ENCODE measurements at regions not wholly inside any gene's neighbourhood (a gene's known extent, or its start where the extent isn't known, plus 50 kb on each side); places are given as distances from the start of the nearest gene placed in this dataset.
"Not testable (repeated sequence)": the region's sequence is repeated elsewhere in the genome, so short reads cannot be mapped to it uniquely, and the experiment has no call there.

DNA sequence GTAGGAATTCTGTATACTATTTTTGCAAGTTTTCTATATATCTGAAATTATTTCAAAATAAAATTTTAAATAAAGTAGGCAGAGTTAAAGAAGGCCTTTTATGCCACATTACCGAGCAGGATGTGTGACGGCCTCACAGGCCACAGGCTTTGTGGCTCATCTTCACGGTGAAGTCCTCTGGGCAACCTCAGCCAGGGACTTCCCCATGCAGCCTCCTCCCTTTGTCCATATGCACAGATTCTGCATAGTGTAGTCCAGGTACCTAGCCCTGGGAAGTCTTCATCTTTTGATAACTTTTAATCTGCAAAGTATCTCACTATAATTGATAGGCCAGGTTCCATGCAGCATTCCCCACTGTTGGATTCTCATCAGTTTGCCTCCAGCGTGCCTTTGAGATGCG is 62.8 kb downstream of the ARHGAP11B start:
- not testable (repeated sequence) for DNase-seq (ENCODE audit: low read depth)

DNA sequence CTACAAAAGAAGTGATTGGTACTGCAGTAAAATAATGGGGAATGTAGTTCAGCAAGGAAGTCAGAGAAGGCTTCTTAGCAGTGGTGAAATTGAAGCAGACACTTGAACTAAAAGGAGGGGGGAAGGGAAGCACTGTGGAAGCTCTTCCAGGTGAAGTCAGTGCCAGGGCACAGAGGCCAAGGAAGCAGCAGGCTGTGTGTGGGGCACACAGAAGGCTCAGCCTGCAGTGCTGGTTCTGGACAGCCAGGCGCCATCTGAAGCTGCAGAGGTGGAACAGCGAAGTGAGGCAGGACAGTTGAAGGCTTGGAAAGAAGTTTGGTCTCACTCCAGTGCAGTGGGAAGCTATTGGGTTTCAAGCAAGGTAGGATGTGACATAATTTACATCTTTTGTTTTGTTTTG is 64.2 kb downstream of the ARHGAP11B start:
- DNase-seq (ENCODE audit: low read depth), result not testable (repeated sequence)

DNA sequence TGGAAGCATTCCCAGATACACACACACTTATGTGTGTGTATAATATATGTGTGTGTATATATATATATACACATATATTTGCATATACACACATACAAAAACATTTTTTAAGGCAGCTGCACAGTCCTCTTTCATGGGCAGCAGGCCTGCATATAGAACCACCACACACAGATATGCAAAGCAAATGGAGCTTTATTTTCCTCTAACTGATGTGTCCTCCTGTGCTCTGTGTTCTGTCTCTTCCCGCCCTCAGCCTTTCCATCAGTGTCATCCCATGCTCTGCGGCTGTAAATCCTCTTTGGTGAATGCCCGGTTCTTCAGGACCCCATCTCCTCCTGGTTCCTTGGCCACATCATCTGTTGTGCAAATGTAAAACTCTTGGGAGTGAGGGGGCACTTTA is 69.9 kb downstream of the ARHGAP11B start:
- DNase-seq (ENCODE audit: low read depth), result not testable (repeated sequence)

DNA sequence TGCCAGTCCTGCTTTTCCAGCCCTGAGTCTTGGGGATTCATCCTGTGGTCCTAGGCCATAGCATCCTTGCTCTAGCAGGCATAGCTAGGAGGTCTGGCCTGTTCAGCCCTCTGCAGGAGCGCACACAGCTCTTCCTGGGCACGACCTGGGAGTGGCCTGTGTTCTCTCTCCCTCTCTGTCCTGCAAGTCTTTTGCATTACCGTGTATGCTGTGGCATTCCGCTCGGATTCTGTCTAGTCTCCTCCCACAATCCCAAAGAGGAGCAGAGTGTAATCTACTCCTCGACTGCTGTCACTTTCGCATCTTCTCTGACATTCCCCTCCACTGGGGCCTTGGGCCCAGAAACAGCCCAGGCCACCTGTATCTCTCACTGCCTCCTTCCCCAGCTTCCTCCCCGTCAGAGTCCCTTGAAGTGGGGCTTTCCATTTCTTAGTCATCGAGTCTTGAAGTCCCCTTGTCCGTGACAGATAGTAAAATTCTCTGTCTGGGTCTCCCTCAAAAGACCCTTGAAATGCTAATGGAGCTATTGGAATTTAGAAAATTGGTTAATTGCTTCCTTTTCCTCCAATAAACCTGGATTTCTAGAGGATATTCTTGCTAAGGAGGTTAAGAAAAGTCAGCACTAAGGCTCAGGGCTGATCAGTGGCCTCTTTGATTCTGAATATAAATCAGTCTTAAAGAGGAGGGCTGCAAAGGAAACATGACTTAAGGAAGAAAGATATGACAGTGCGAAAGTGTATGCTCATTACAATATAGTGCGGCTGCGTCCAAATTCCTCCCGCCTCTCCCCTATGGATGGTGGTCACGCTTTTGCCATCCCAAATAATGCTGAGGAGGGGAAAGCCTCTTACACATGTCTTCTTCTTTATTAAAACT is 70.7 kb downstream of the ARHGAP11B start:
- DNase-seq (ENCODE audit: low read depth), result not testable (repeated sequence)

DNA sequence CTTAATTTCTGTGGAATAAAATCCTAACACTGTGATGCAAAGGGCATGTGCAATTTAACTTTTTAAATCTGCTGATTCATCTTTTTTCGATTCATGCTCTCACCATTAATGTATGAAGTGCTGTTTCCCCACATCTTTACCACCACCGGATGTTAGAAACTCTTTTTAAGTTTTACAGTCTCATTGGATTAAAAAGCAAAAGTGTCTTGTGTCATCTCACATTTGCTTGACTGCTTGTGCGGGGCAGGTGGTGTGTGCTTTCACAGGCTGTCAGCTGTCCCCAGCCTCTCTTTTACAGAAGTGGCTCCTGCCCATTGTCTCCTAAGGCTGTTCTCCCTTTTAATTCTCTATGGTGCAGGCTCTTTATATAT is 71.4 kb downstream of the ARHGAP11B start:
- not testable (repeated sequence) for DNase-seq (ENCODE audit: low read depth)

DNA sequence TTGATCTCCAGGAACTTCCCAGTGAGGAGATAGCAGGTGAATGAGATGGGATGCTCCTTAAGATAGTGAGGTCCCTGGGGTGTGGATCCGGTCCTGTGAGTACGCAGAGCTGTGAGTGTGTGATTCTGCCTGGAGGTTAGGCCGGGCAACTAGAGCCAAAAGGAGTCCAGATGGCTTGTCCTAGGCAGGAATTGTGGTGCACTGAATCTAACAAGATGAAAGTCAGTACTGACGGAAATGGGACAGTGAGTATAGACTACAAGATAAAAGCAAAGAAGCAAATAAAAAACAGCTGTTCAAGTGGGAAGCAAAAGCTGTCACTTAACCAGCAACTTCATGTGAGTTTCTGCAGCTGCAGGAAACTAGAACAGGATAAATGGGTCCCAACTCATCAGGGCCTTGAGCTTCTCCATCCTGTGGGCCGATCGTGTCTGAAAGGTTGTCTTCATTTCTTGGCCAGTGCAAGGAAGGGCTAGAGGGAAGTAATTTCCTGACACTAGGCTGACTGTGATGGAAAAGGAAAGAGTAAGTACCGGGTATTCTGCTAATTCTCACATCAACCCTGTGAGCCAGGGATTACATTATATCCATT is 74.2 kb downstream of the ARHGAP11B start:
- not testable (repeated sequence) for DNase-seq (ENCODE audit: low read depth)

DNA sequence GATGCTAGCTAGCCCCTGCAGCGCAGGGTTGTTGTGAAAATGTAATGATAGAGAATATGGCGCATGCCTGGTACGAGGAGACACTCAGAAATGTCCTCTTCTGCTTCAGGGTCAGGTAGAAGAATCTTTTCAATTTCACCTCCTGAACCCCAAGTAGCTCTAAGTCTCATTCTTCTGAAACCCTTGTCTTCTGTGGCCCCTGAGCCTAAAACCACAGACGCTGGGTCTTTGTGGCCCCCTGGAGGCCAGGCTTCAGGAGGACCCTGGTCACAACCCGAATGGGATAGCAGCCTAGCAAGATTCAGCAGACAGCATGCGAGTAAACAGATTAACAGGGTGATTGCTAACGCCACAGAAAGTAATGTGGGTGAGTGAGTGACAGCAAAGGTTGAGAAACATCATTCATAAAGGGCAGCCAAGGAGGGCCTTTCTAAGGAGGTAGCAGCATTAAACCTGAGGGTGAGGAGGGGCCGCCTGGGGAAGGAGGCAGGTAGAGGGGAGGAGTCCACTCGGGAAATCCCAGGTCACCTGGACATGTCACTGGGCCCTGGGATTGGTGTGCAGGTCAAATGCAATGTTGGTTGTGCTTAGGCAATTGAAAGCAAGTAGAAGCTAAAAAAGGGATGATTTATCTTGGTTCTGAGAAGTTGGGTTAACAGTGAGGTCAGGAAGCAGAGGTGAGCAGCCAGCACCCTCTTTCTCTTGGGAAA is 82.2 kb downstream of the ARHGAP11B start:
- DNase-seq (ENCODE audit: low read depth), result not testable (repeated sequence)

DNA sequence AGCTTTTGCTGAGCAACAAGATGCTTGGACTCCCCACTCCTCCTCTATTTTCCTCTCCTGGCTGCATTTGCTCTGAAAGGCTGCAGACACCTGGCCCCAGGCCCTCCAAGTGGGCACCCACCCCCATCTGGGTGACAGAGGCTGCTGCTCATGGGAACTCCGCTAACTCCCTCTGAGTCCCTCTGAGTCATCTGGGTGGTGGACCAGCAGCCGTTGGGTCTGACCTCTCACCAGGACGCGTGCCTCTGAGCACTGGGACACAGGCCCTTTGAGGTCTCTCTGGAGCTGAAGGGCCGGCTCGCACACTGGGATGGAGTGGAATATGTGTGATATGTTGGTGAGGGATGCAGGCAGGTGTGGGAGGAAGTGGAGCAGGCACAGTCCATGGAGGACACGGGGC is 82.9 kb downstream of the ARHGAP11B start:
- DNase-seq (ENCODE audit: low read depth), result not testable (repeated sequence)

DNA sequence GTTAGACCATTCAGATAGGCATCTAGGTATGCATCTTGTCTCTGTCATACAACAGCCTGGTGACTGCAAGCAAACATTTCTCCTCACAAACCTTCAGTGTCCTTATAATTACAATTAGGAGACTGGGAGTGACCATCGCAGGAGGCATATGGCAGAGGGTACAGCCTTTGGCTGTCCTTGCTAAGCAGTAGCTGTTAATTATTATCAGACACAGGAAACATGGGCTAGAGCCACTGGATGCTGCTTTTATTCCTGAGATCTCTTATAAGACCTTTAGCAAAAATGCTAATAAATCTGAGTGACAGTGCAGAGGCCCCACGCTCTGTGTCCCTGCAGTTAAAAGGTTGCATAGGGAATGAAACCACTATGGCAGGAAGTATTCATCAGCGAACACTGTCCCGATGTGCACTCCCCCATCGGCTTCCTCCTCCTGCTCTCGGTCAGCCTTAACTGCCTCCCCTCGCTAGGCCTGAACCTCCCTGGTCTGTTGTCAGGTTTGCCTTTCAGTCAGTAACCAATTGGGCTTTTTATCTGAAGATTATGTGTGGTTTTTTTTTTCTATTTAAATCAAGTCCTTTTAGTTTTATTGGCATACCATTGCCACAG is 92.2 kb downstream of the ARHGAP11B start:
- peak; percentile 27 for DNase-seq (ENCODE audit: low read depth)

DNA sequence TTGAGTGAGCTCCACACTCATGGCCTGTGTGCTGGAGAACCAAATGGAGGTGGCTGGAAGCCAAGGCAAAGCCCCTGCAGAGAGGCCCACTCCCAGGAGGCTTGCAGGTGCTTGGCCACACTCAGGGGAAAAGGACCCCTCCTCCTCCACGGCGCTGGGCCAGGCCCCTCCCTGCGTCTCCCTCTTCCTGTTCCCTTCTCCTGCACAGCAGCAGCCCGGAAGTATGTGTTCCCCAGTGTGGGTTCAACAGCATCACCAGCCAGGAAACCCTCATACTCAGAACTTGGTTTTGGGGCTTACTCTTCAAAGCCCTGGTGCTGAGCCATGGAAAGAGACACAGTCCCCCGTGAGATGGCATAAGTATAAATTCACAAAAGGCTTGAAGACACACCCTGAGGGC is 93.4 kb downstream of the ARHGAP11B start:
- not testable (repeated sequence) for DNase-seq (ENCODE audit: low read depth)

DNA sequence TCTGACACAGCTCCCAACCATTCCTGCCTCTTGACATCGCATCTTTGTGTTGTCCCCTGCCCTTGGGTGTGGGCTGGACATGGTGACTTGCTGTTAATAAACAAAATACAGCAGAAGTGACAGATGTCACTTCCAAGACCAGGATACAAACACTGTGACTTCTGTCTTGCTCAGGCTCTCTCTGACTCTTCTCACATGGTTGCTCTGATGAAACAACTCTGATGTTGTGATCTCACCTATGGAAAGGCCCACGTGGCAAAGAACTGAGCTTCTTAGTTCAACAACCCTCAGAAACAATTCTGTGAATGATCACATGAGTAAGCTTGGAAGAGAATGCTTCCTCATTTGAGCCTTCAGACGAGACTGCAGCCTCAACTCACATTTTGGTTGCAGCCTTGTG is 94.9 kb downstream of the ARHGAP11B start:
- DNase-seq (ENCODE audit: low read depth), result not testable (repeated sequence)

DNA sequence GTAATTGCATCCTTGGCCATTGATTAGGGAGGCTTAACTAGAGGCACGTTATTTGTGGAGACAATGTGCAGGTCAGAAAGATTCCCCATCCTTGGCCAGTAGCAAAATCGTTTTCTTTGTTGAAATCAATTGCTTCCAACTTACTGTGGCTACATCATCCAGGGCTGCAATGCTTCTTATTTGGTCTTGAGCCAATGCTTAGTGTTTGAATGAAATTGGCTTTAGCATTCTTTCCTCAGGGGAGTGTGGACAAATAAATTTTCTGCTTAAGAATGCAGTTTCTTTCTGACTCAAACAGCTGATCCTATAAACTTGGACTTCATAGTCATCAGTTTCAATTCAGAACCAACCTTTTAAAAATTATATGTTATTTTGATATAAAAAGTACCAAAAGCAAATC is 95.6 kb downstream of the ARHGAP11B start:
- DNase-seq (ENCODE audit: low read depth), result not testable (repeated sequence)

DNA sequence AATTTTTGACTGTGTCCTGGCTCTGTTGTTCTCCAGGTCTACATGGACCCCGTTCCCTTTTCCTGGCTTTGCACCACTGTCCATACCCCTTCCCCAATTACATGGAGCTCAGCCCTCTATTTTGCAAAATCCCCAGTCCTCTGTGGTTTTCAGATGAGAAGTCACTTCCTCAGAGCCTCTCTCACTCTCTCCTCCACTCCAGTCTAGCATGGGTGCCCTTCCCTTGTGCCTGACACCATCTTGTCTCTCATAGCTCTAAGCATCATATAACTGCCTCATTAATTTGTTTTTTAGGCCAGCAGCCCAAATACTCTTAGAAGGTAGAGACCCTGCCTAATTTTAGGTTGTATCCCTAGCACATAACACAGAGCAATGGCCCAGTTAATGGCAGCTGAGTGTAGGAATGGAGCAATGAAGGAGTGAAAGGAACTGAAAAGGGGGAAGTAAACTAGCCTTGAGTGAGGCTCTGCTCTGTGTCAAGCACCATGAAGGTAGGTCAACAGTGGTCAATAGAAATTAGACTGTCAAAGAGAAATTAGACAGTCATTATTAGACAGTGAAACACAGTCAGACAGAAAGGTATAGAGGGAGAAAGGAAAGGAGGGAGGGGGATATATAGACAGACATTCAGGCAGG is 97.7 kb downstream of the ARHGAP11B start:
- not testable (repeated sequence) for DNase-seq (ENCODE audit: low read depth)

DNA sequence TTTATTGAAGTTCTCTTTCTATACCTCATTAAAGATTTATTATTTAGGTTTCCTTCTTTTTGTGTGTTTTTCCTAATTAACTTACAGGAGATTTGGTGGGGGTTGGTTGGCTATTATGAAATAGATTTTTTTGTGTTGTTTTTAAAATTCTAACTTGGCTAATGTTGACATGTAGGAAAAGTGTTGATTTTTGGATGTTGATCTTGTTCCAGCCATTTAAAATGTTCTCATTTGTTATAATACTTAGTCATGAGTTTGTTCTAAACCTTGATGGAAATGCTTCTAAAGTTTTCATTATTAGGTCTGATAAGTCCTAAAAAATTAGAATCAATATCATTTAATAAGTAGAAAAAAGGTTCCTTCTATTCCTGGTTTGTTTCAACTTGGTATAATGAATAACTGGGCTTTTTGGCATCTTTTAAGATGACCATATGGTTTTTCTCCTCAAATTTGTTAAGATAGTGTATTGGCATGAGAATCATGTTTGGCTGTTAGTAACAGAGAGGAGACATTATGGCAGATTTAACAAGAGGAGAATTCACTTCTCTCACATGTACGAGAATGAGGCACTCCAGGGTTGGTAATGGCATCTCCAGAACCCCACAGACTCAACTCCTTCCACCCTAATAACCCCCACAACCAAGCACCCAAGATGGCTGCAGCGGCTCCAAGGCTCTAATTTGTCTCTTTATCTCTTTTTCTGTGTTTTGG is 104.1 kb downstream of the ARHGAP11B start:
- not testable (repeated sequence) for DNase-seq (ENCODE audit: low read depth)

DNA sequence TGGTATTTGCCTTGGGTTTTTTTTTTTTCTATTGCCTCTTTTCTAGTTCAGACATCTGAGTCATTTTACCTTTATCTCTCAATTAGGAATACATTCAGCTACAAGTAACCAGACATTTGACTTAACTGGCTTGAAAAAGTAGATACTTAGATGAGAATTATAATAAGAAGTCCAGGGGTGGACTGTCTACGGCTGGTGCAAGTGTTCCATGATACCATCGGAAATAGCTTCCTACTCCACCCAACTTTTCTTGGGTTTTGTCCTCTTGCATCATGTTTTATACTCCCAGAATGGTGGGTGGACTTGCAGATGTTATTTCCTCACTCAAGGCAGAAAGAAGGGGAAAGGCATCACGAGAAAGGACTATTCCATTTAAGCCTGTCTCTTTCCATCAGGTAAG is 104.7 kb downstream of the ARHGAP11B start:
- not testable (repeated sequence) for DNase-seq (ENCODE audit: low read depth)

DNA sequence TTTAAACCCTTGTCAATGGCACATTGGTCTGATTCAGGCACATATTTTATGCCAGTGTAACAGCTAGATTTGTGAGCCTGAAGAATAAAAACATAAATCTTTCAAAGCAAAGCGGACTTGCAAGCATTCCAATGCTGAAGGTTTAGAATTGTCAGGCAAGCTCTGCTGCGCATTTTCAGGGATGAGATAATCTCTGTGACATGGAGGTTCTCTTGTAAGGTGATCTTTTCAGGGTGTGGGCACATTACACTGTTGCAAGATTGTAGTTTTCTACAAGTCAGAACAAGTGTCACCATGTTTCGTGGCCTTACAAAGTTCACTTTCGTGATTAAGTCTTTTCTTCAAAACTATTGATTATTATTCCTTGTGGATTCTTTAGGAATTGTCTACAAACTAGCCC is 106.2 kb downstream of the ARHGAP11B start:
- DNase-seq (ENCODE audit: low read depth), result not testable (repeated sequence)

DNA sequence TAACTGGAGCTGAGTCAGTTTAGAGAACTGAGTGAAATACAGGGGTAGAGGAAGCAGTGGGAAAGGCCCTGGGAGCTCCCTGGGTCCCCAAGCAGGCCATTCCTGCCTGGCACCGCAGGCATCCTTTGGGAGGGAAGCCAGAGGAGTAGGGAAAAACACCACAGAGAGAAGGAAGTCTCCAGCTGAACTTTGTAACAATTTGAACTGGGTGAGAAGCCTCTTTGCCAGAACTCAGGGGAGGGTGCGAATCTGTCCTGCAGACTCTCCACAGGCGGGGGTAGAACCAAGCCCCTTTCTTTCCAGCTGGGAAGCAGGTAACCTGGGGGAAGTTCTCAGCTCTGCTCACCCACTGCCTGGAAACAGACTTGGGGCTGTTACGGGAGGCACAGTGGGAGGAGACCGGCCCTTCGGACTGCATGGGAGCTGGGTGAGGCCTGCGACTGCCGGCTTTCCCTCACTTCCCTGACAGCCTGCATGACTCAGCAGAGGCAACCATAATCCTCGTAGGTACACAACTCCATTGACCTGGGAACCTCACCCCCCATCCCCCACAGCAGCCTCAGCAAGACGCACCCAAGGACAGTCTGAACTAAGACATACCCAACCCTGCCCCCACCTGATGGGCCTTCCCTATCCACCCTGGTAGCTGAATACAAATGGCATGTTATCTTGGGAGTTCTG is 110.1 kb downstream of the ARHGAP11B start:
- DNase-seq (ENCODE audit: low read depth), result not testable (repeated sequence)

DNA sequence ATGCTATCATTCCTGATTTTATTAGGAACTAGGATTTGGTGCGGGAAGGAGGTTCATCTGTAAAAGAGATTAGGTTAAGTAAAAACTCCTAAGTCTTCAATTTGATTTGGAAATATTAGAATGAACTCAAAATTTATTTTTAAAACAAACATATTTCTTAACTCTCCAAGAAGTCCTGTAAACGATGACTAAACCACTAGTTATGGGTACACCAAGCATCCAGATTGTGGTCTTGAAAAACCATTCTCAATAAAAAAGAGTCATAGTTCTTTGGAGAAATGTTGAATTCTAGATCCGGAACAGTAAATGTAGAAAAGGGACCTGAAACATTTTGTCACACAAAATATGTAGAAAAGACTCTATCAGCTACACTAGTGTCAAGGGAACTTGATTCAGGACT is 116.9 kb downstream of the ARHGAP11B start:
- DNase-seq (ENCODE audit: low read depth), result peak; percentile 5

DNA sequence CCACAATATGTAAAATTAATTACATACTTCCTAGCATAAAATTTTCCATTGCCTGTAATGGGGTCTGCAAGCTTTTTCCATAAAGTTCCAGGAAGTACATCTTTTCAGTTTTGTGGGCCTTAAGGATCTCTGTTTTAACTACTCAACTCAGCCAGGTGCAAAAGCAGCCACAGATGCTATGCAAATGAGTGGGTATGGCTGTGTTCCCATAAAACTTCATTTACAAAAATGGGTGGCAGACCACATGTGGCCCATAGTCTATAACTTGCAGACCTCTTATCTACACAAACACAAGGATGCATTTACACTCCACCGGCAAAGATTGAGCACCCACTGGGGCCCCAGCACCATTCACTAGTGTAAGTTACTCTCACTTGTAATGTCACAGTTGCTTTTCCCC is 123.1 kb downstream of the ARHGAP11B start:
- not testable (repeated sequence) for DNase-seq (ENCODE audit: low read depth)

DNA sequence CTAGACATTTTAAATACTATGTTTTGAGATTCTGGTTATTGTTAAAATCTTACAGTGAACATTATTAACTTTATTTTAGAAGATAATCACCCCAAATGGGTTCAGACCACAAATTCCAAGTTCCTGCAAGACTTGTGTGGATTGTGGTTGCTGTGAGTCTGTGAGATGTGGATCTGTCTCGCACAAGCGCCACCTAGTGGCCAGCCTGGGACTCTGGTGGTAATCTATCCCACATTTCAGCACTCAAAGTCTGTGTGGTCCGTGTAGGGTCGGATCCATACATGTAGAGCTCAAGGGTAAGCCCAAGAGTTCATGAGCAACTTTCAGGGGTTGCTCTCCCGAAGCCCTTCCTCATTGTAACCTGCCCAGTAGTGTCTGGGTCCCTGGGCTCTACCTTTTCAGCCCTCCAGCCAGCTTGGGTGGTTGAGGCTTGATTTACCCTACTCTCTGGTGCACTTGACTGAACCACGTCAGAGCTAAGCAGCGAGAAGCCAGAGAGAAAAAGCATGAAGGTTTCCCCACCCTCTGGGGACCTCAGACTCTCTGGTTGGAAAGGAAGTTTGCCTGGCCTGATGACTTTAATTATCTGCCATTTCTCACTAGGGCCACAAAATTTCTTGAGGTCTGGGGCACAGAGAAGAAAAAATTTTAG is 129.2 kb downstream of the ARHGAP11B start:
- DNase-seq (ENCODE audit: low read depth), result not testable (repeated sequence)

Measured in renal cortical epithelial cell (primary cell).